Suprapubic skin (tissue), 4 donors: ENCODE measurements at regions not wholly inside any gene's neighbourhood (a gene's known extent, or its start where the extent isn't known, plus 50 kb on each side); places are given as distances from the start of the nearest gene placed in this dataset.

Experiments used
- DNase-seq, 2 donors: peaks; one replicate each; pipeline ENCODE4 v3.0.0-alpha.2; 2019; ENCODE audit warnings: low spot score in 2 of 2
- H3K27ac ChIP-seq: fragments of 200-600 bp; sonication (generic); one replicate; pipeline ENCODE4 v1.5.1; 2019
- H3K27me3 ChIP-seq: fragments of 200-600 bp; sonication (generic); one replicate; pipeline ENCODE4 v1.5.1; 2019
- H3K36me3 ChIP-seq: fragments of 200-600 bp; sonication (generic); one replicate; pipeline ENCODE4 v1.5.1; 2019
- H3K4me1 ChIP-seq: fragments of 200-600 bp; sonication (generic); one replicate; pipeline ENCODE4 v1.5.1; 2019
- H3K4me3 ChIP-seq: fragments of 200-600 bp; sonication (generic); one replicate; pipeline ENCODE4 v1.5.1; 2019; ENCODE audit warnings: mild to moderate bottlenecking
- H3K9me3 ChIP-seq: fragments of 200-600 bp; sonication (generic); one replicate; pipeline ENCODE4 v1.5.1; 2019
- EP300 ChIP-seq: sonication (generic); formaldehyde crosslinking; IDR thresholded peaks from one replicate; pipeline ENCODE4 v1.6.1; 2017; ENCODE audit warnings: antibody characterized with exemption
- POLR2A ChIP-seq, 2 donors: fragments of 450-650 bp; IDR thresholded peaks; one replicate each; pipeline ENCODE4 v1.6.1; 2017; ENCODE audit warnings: antibody characterized with exemption in 2 of 2, mild to moderate bottlenecking in 2 of 2, moderate library complexity in 2 of 2
- POLR2AphosphoS5 ChIP-seq, 3 donors: sonication (generic); formaldehyde crosslinking; IDR thresholded peaks; one replicate each; pipeline ENCODE4 v1.6.1; 2017; ENCODE audit warnings: antibody characterized with exemption in 3 of 3
- WGBS: methylation state at CpG from one replicate; pipeline ENCODE4 v1.1.5; 2018; 5-methylcytosine and 5-hydroxymethylcytosine counted together
- TF ChIP-seq, protein P1 (sequence below), 2 donors: fragments of 200-600 bp in 1 of 2; fragments of 450-650 bp in 1 of 2; sonication (generic) in 1 of 2; IDR thresholded peaks; one replicate each; pipeline ENCODE4 v1.5.1; 2016 to 2019; ENCODE audit warnings: antibody characterized with exemption in 2 of 2, mild to moderate bottlenecking in 1 of 2, moderate library complexity in 1 of 2

DNA sequence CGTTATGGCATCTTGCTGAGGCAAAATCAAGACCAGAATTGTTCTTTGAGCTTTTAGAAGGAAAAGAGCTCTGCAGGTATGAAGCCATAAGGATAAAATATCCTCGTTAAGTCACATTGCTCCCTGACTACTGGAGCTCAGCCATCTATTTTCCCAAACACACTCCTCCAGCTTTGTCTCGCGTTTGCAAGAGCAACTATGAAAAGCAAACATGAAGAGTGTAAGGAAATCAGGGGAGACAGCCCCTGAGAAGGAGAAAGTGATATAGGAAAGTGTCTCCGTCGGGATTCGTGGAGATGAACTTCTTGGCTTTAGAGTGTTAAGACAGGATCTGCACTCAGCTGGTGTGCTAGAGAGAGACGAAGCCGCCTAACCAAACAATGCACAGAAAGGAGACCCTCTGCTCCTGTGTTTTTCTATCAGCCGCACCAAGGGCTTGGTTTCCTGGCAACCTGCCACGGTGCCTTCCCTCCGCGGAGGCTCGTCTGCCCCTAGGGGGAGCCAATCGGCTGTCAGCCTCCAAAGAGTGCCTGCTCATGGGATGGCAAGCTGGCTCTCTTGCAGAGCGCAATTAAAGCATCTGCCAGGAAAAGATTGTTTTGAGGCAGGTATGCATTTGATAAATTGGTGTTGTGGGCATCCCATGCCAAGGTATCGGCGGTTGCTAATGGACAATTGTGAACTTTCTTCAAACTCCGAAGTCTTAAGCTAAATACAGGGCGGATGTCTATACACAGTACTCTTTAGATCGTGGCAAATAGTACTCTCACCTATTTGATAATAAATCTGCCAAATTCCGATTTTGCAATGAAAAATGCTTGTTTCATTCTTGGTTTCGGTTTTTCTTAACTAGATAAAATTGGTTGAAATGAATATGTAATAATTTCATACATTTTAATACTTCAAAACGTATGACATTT, 603.2 kb downstream of the RNF144B start:
- Histone ChIP-seq H3K36me3 (no peaks in the 10 kb centered on the region), H3K27me3 (no peaks in the 10 kb centered on the region), H3K27ac (no peak overlapping the region), H3K9me3 (no peaks in the 10 kb centered on the region), H3K4me1 (peaks cover 6% of the 10 kb centered on the region), H3K4me3 (no peak overlapping the region)
- 45% methylated on average over 21 of the region's 24 CpGs for WGBS
- TF ChIP-seq EP300, result no peak
- TF ChIP-seq, protein P1, sequence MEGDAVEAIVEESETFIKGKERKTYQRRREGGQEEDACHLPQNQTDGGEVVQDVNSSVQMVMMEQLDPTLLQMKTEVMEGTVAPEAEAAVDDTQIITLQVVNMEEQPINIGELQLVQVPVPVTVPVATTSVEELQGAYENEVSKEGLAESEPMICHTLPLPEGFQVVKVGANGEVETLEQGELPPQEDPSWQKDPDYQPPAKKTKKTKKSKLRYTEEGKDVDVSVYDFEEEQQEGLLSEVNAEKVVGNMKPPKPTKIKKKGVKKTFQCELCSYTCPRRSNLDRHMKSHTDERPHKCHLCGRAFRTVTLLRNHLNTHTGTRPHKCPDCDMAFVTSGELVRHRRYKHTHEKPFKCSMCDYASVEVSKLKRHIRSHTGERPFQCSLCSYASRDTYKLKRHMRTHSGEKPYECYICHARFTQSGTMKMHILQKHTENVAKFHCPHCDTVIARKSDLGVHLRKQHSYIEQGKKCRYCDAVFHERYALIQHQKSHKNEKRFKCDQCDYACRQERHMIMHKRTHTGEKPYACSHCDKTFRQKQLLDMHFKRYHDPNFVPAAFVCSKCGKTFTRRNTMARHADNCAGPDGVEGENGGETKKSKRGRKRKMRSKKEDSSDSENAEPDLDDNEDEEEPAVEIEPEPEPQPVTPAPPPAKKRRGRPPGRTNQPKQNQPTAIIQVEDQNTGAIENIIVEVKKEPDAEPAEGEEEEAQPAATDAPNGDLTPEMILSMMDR (IDR thresholded peaks at IDR 0.05), result peak; percentile 1 to 51
- peak in 1 of 2 donors; percentile 69 for DNase-seq

DNA sequence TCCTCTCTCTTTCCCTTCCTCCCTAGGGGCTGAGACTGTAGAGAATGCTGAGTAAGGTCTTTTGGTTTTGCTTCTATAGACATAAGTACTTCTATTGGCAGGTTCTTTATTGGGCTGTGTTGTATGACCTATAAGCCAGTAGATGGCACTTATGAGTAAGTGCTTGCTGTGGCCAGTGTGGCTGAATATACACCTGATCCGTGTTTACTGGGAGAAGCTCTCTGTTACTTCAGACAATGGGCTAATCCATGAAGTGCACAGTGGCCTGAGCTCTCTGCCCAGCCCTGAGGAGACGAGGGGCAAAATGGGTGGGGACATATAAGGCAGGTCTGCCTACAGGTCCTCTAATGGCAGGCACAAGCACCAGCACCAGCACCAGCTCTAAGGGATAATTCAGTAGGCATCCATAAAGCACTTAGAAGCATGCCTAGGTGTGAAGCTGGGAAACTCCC, 610.3 kb downstream of the RNF144B start:
- TF ChIP-seq POLR2AphosphoS5 (IDR thresholded peaks at IDR 0.05), result no peak
- TF ChIP-seq, protein P1 (IDR thresholded peaks at IDR 0.05), result peak; percentile 11 to 46
- 50% methylated on average over 2 of the region's 2 CpGs for WGBS

DNA sequence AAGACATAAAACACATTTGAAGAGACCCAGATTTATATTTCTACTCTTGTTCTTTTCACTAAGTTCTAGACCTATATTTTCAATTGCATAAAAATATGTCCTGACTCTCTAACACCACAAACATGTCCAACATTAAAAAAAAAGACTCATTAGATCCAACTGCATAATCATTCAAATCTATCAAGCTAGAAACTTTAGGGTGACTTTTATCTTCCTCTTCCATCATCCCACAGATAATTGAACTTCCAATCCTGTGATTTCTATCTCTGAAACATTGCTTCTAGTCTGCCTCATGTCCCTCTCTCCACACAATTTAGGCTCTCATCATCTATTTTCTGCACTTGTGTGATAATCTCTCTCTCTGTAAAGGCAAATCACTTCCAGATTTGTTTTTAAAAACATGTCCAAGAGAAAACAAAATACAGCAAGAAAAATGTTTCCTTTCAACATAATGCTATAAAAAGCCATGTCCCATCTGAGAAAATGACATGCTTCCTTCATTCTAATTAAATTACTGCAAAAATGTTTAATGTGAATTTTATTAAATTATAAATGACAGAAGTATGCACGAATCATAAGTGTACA, 615.9 kb downstream of the RNF144B start:
- H3K36me3 ChIP-seq, result no peaks in the 10 kb centered on the region
- H3K4me1 ChIP-seq, result no peaks in the 10 kb centered on the region
- no peaks in the 10 kb centered on the region for H3K27me3 ChIP-seq
- H3K27ac ChIP-seq, result no peak overlapping the region
- H3K4me3 ChIP-seq, result no peak overlapping the region
- TF ChIP-seq EP300 (no peak), POLR2AphosphoS5 (IDR thresholded peaks at IDR 0.05) (no peak), POLR2A (IDR thresholded peaks at IDR 0.05) (no peak)
- TF ChIP-seq, protein P1 (IDR thresholded peaks at IDR 0.05), result no peak
- no peaks in the 10 kb centered on the region for H3K9me3 ChIP-seq
- DNase-seq, result no peak
- 47% methylated on average over 1 of the region's 1 CpG for WGBS

More for the DNA sequence above, 610.3 kb downstream of the RNF144B start:
- Histone ChIP-seq H3K4me3 (no peak overlapping the region), H3K9me3 (no peaks in the 10 kb centered on the region), H3K27me3 (no peaks in the 10 kb centered on the region), H3K27ac (no peak overlapping the region), H3K4me1 (no peaks in the 10 kb centered on the region), H3K36me3 (no peaks in the 10 kb centered on the region)
- no peak for DNase-seq

DNA sequence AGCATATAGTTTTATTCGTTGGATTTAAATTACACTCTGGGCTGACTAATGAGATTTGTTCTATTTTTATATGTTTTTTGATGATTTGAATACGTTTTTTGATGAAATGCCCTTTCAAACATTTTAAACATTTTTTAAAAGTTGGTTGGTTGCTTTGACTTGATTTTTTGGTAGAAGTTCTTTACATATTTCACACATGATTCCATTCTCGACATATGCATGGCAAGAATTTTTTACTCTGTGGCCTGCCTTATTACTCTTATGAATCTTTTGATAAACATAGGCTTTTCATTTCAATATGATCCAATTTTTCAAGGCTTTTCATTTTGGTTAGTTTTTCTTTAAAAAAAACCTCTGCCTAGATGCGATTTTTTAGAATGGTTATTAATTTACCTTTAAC, 617.0 kb downstream of the RNF144B start:
- Histone ChIP-seq H3K27ac (no peak overlapping the region), H3K27me3 (no peaks in the 10 kb centered on the region), H3K36me3 (no peaks in the 10 kb centered on the region), H3K4me3 (no peak overlapping the region), H3K9me3 (no peaks in the 10 kb centered on the region), H3K4me1 (no peaks in the 10 kb centered on the region)
- 85% methylated on average over 4 of the region's 4 CpGs for whole genome bisulfite sequencing
- TF ChIP-seq EP300 (no peak), POLR2A (IDR thresholded peaks at IDR 0.05) (no peak), POLR2AphosphoS5 (IDR thresholded peaks at IDR 0.05) (no peak)
- TF ChIP-seq, protein P1 (IDR thresholded peaks at IDR 0.05), result no peak
- DNase-seq, result no peak

DNA sequence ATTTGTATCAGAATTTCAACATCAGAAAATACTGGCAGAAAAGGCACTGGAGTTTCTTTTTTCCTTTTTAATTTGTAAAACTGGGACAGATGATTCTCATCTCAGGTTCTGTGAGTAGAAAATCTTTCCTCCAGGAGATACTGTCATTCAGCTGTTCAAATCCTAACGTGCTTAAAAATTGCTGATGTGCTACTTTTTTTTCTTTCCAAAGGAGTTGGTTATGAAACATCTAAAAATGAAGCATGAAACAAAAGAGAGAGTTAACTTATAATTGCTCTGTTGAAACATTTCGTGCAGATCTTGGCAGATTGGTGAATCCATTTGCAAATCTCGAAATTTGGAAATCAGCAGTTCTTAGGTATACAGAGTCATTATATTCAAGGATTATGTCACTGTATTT, 622.6 kb downstream of the RNF144B start:
- Histone ChIP-seq H3K27ac (no peak overlapping the region), H3K4me1 (no peaks in the 10 kb centered on the region), H3K9me3 (no peaks in the 10 kb centered on the region), H3K27me3 (no peaks in the 10 kb centered on the region), H3K4me3 (no peak overlapping the region), H3K36me3 (no peaks in the 10 kb centered on the region)
- TF ChIP-seq EP300 (no peak), POLR2AphosphoS5 (IDR thresholded peaks at IDR 0.05) (no peak), POLR2A (IDR thresholded peaks at IDR 0.05) (no peak)
- TF ChIP-seq, protein P1 (IDR thresholded peaks at IDR 0.05), result no peak
- WGBS, result 55% methylated on average over 3 of the region's 3 CpGs
- no peak for DNase-seq
